ENCODE measurements at regions not wholly inside any gene's neighbourhood (a gene's known extent, or its start where the extent isn't known, plus 50 kb on each side); places are given as distances from the start of the nearest gene placed in this dataset.

GRCh38 chr2:106274668-106275067, 80.6 kb upstream of the UXS1 start:
- H3K36me3 ChIP-seq: no peaks in the 10 kb centered on the region
- H3K27ac ChIP-seq: no peak overlapping the region
- TF ChIP-seq CTCF (IDR thresholded peaks at IDR 0.05): no peak
- no peaks in the 10 kb centered on the region for H3K27me3 ChIP-seq
- no peak overlapping the region for H3K4me3 ChIP-seq
- H3K4me1 ChIP-seq: no peaks in the 10 kb centered on the region
- intact Hi-C loops (cut with DNase I): no loop called here
- no peak for DNase-seq (ENCODE audit: low spot score in 2 of 2)
- no peaks in the 10 kb centered on the region for H3K9me3 ChIP-seq

- no peak for DNase-seq (ENCODE audit: low spot score in 2 of 2)
- Histone ChIP-seq H3K9me3 (no peaks in the 10 kb centered on the region), H3K27ac (no peak overlapping the region), H3K36me3 (no peaks in the 10 kb centered on the region), H3K27me3 (no peaks in the 10 kb centered on the region), H3K4me3 (no peak overlapping the region), H3K4me1 (no peaks in the 10 kb centered on the region)
- intact Hi-C loops (cut with DNase I): no loop called here
- TF ChIP-seq CTCF (IDR thresholded peaks at IDR 0.05): no peak
These were observed 78.2 kb upstream of the UXS1 start for GRCh38 chr2:106272216-106272807.

- intact Hi-C loops (cut with DNase I): no loop called here
- no peak for TF ChIP-seq CTCF (IDR thresholded peaks at IDR 0.05)
- Histone ChIP-seq H3K27me3 (no peaks in the 10 kb centered on the region), H3K4me1 (no peaks in the 10 kb centered on the region), H3K9me3 (no peaks in the 10 kb centered on the region), H3K36me3 (no peaks in the 10 kb centered on the region), H3K4me3 (peak overlapping the region; percentile 43 to 59), H3K27ac (no peak overlapping the region)
- no peak for DNase-seq (ENCODE audit: low spot score in 2 of 2)
These were observed 76.4 kb upstream of the UXS1 start for GRCh38 chr2:106270471-106270891.

DNA sequence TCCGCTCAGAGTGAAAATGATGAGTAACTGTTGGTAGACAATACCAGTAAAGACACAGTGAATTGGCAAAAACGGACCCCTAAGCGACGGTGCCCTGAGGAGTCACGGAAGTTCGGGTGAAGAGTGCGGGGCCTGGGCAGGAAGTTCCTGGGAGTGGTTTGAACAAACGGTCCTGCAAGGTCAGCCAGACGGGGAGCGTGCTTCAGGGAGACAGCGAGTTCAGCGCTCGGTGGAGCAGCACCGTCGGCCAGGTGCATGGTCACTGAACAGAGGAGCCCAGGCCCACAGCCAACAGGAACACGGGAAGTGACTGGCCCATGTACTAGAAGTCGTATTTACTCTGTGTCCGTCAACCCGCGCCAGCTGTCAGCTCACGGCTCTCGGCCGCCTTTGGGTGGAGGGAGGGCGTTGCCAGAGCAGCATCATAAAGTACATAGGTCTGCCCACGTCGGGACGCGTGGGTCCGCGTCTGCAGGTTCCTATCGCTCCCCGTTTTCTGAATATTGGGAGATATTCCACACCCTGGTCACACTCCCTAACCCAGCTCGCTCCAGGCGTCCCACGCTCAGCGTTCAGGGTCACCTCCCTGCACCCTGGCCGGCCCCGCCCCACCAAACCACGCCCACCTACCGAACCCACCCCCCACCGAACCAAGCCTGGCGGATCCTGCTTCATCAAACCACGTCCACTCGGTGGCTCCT, 75.6 kb upstream of the UXS1 start:
- no peak for TF ChIP-seq CTCF (IDR thresholded peaks at IDR 0.05)
- Histone ChIP-seq H3K9me3 (no peaks in the 10 kb centered on the region), H3K36me3 (no peaks in the 10 kb centered on the region), H3K27me3 (no peaks in the 10 kb centered on the region), H3K4me3 (peak overlapping the region; percentile 43 to 59), H3K4me1 (no peaks in the 10 kb centered on the region), H3K27ac (no peak overlapping the region)
- intact Hi-C loops (cut with DNase I): no loop called here
- DNase-seq (ENCODE audit: low spot score in 2 of 2): no peak

DNA sequence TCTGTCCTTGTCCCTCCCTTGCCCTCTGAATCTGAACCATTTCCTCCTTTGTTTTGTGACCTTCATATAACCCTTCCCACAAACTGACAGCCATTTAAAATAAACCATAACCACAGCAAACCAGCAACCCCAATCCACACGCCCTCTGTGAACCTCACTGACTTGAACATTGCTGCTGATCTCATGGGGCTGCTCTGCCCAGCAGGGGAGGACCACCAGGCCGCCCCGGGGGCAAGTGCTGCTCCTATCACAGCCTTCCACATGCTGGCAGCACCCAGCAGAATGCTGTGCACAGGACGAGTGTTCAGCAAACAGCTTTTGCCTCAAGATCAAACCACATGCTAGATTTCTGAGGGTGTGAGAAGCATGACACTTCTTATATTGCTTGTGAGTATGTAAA, 73.9 kb upstream of the UXS1 start:
- H3K27ac ChIP-seq: no peak overlapping the region
- H3K4me3 ChIP-seq: no peak overlapping the region
- no peaks in the 10 kb centered on the region for H3K27me3 ChIP-seq
- no peaks in the 10 kb centered on the region for H3K9me3 ChIP-seq
- no peak for TF ChIP-seq CTCF (IDR thresholded peaks at IDR 0.05)
- no peaks in the 10 kb centered on the region for H3K4me1 ChIP-seq
- intact Hi-C loops (cut with DNase I): no loop called here
- no peak for DNase-seq (ENCODE audit: low spot score in 2 of 2)
- no peaks in the 10 kb centered on the region for H3K36me3 ChIP-seq

Measured in ascending aorta (tissue), 2 donors.